SW480 (cell line): ENCODE measurements at regions not wholly inside any gene's neighbourhood (a gene's known extent, or its start where the extent isn't known, plus 50 kb on each side); places are given as distances from the start of the nearest gene placed in this dataset.

Experiments
- DNase-seq: peaks from one replicate; pipeline ENCODE4 v3.0.0-alpha.2; 2016; ENCODE audit warnings: low spot score

DNA sequence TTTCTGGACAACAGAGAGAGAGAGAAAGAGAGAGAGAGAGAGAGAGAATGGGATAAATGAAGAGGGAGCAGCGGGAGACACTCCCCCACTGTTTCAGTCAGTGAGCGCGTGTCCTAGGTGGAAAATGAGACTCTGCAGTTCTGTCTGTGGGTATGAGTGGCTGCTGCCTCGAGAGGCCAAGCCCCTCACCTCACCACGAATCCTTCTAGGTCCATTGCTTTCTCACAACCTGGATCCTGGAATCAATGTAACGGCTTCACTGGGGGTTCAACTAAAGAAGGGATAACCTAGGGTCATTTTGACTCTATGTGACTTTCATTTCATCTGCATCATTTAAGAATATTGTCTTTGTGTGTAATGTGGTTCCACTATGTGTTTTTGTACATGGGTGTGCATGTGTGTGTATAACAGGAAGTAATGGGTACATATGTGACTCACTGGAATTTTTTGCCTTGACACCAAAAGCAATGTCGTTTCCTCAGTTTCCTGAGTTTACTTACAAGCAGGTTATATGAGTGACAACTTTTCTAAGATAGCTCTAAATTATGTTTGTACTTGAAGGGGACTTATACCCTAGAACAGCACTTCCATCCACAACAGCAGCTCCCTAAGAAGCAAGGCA is 221.4 kb upstream of the TRIB2 start:
- no peak for DNase-seq

DNA sequence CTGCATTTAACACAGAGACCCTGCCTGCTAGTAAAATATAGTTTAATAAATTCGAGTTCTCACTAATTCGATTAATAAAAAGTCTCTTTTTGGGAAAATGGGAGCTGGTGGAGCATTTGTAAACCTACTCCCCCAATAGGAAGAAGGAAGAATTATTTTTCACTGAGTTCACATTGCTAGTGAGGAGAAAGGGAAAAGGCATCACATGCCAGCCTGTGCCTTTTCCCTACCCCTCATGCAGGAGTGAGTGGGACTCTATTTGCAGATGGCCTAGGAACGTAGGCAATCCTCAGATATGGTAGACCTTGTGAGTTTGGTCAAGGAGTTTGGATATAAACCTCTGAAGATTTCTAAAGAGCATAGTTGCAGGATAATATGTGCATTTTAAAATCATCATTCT is 218.4 kb upstream of the TRIB2 start:
- no peak for DNase-seq

DNA sequence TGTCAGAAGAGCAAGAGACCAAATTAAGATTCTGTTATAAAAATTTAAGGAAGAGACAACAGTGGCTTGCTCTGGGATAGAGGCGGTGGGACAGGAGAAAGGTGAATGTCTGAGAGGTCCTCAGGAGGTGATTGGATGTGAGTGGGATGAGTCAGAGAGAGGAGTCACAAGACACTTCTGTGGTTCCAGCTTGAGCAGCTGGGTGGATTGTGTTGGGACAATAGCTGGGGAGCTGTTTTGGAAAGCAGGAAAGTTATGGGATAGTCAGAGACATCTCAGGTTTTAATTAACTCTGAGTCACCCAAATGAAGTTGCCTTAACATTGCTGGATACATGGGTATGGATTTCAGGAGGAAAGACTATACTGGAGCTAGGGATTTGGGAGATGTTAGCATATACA is 218.0 kb upstream of the TRIB2 start:
- DNase-seq: peak; percentile 31

DNA sequence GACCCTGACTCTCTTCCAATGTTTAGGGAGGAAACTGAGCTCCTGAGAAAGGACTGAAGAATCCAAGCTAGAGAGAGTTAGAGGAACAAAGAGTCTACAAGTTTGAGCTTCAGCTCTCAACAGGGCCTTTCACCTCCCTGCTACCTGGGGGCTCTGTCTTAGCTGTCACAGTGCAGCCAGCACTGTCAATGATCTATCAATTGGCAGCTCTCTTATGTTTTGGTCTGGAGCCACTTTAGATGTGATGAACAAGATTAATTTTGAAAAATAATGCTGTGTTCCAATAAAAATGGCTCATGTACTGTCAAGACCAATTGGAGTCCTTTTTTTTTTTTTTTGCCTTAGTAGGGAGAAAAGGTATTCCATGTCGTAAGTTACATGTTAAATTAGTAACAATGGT is 215.8 kb upstream of the TRIB2 start:
- DNase-seq: no peak

DNA sequence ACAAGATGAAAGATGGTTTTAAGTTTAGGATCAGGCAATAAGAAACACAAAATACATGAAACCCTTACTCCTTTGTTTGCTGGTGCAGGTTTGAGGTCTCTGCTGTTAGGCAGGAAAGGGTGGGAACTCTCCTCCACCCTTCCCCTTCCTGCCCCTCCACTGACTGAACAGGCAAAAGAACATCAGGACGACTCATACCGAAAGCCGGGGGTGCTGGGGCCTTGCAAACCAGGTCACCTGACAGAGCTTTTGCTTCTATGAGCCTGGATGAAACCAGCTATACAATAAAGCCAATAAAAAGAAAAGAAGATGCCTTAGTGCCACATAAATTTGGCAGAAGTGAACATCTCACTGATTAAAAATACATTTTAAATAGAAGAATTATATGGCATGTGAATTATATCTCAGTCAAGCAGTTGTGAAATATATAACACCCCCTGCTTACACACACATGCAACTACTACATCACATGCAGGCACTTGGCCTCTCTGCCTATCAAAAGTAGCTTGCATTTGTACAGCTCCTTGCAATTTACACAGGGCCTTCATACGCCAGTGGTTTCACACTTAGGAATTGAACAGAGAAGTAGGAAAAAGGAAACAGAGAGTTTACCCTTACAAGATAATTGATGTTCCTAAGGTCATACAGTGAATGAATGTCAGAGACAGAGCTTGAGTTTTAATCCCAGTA is 215.1 kb upstream of the TRIB2 start:
- DNase-seq: no peak

DNA sequence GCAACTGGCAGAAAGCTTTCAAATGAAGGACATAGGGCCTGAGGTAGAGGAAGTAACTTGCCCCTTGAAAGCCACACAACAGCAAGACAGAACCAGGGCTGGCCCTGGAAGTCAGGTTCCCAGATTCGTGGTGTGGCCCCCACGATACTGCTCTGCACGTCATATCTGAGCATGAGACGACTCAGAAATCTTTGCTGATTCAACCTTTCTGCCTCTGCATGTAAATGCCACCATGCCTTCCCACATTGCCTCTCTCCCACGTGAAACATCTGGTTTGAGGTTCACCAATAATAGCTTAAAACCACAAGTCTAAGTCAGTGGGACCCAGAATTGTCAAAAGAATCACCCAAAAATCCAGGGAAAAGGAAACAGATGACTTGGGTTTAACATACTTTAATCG is 214.0 kb upstream of the TRIB2 start:
- no peak for DNase-seq

DNA sequence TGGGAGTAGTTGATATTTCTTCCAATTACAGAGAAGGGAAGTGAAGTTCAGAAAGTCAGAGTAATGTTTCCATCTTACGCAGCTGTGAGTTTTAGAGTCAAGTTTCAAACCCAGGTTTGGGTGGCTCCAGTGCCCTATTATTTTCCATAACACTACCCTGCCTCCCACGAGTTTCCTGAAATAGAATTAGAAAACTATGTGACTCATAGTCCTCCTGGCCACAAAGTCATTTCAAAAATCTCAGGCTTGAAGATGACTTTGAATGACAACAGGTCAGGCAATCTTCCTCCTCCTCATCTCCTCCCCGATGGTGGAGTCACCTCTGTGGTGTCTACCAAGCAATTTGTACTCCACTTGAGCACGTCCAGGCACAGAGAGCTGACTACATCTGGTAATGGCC is 212.3 kb upstream of the TRIB2 start:
- no peak for DNase-seq

DNA sequence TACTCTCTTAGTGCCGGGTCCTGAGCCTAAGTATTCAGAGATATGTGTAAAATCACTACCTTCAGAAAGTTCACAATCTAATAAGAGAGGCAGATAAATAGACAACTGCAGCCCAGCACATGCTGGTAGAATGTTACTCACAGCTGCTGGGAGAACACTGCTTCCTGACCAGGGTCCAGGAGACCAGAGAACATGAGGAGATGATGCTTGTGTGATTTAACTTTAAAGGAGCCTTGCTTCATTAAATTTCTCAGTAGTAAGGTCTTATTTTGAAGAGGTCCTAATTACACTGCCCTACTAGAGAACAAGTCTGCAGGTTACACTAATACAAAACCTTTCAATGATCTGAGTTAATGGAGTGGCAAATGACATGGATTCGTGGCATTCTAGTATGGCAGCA is 209.9 kb upstream of the TRIB2 start:
- DNase-seq: no peak

DNA sequence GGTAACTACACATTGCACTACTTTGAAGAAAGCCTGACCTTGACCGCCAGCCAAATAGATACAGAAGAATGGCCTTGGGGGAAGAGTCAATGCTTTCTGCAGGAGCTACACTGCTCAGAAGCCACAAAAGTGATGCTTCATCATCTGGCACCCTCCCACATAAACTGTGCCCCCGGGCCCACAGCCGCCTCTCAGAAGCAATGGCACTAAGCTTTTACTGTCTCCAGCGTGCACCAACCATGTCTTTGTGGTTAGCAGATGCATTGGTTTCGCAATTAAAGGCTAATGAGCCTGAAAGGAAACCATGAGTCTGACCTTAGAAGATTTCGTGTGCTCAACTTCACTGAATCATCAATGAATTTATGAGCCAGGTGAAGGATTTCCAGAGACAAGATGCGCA is 209.4 kb upstream of the TRIB2 start:
- no peak for DNase-seq

DNA sequence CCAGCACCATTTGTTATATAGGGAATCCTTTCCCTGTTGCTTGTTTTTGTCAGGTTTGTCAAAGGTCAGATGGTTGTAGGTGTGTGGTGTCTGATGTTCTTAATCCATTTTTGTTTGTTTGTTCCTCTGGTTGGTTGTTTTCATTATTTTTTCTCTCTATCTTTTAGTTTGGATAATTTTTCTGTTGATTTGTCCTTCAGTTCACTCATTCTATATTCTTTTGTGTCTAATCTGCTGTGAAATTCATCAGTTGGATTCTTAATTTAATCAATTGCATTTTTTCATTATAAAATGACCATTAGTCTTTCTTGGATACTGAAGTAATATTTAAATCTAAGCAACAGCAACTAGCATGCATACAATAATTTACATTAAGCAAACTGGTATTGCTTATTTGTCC is 206.7 kb upstream of the TRIB2 start:
- DNase-seq: no peak

DNA sequence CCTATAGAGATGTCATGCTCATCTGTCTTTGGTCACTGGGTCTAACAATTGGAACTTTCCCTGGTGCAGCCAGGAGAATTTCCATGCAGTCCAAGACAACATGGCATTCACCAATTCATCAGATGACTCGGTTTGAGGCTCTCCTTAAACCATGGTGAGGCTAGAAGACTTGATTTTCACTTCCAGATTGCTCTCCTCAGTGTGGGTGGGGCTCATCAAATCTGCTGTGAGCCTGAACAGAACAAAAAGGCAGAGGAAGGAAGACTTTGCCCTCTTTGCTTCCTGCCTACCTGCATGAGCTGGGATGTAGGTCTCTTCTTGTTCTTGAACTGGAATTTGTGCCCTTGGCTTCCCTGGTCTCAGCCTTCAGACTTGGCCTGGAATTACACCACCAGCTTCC is 203.4 kb upstream of the TRIB2 start:
- DNase-seq: no peak

DNA sequence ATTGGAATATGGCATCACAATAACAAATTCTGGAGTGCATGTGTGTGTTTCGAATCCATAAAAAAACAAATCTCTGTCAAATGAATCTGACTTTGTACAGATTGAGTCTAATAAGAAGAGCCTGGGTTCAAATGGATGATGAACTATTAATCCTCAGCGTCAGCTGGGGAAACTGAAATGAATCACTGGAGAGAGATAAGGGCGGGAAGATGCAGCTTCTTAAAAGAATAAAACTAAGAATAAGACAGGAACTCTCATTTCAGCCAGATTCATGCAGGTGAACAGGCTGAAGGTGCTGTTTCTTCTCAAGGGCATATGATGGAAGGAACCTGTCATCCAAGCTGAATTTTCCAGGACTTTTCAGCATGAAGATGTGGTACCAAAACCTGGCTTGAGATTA is 202.6 kb upstream of the TRIB2 start:
- no peak for DNase-seq

DNA sequence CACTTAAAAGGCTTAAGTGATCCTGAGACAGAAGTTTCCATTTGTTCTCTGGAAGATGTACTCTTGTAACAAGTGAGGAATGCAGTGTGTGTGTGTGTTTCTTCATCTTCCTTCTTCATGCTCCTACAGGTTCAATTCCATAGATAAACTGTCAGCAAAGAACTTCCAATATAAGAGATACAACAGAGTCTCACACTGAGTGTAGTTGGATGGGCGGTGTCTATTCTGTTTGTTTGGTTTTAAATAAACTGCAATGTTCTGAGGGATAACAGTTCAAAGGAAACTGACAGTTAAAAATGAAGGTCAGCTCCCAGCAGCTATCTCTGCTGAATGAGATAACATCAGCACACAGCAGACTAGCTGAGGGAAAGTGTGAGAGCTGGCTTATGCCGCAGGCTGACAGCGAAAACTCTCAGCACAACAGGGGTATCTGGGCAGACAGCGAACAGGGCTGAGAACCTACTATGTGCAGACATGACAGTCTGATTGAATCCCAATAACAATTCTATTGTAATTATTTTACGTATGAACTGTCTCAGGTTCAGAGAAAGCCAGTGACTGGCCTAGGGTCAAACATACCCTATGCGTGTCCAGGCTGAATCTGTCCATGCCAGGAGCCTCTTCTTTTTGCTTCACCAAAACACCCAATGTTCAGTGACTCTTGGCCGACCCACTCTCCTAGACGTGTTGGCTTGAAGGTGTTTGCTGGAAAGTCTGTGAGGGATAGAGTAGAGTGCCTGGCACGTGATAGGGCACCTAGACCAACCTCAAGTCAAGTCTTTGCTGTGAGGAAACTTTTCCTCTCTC is 201.9 kb upstream of the TRIB2 start:
- no peak for DNase-seq

DNA sequence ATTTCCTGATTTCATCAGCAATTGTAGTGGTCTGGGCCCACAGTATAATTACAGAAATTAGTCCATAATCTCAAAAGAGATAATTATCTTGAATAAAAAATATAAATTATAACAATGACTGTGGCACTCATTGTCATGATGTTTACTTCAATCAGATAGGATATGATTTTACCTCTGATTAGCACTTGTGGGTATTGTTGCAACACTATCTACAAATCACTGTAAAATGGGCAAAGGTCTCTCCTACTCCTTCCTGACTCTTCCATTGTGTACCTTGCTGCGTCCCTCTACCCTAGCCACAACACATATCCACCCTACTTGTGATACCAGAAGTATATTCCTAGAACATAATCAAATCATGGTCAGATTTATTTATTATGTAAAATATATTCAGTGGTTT is 200.9 kb upstream of the TRIB2 start:
- no peak for DNase-seq

DNA sequence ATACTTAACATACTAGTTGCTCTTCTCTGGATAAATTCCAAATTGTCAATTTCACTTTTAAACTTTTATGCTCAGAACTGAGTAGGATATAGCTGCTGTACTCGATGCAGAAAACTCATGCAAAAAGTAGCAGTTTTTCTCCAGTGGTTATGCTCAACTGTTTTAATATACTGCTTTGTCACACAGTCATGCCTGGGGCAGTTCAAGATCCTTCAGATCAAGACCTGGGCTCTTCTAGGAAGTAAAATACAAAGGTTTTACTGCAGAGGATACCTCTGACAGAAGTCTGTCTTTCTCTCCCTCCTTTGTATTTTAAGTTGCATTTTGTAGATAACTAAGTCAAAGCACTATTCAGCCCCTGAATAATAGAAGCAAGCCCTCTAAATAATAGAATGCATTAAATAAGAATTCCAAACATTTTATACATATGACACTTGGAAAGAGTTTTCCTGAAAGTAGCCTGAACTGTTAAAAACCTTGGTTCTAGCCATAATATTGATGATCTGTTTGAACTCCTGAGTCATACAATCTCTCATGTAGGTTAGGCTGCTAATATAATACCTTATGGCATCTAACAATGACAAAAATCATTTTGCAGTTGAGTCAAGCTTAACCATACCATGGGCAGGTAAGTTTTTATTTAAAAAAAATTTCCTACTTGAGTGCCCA is 183.3 kb upstream of the TRIB2 start:
- DNase-seq: no peak

DNA sequence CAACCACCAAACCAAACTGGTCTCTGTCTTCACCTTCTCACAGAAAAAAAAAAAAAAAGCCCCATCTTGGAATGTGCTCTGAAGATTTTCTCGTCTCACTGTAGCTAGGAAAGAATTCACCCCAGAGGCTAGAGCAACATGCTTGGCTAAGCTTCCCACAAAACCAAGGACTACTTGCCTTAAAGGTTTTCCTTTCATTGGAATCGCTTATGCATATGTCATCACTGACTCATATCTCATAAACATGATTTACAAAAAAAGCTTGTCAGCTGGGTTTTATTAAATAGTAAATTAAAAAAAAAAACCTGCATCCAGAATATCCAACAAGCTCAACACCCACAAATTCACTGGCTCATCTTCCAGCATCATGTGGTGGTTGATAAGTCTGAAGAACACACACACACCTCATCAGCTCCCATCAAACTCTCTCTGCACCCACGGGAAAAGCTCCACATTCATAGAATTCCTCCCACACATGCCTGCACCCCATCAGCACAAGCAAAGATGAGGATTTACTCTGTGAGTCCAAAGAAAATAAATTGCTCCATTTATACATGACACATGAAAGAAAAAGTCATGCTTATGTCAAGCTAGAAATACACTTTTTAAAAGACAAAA is 182.0 kb upstream of the TRIB2 start:
- DNase-seq: no peak

DNA sequence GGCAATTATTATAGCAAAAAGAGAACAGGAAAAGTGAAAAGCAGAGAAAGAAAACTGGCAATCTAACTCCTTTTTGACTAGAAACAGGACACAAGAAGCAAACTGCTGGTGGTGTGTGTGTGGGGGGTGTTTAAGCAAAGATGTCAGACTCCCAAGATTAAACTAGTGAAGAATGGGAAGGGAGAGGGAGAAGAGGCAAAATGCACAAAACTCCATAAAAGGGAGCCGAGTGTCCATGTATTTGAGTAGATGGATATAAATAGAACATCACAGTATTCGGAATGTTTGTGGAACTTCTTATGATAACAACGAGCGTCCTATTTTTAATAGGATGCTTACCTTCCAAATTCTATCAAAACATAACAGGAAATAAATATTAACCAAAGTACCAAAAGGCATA is 179.8 kb upstream of the TRIB2 start:
- DNase-seq: no peak

DNA sequence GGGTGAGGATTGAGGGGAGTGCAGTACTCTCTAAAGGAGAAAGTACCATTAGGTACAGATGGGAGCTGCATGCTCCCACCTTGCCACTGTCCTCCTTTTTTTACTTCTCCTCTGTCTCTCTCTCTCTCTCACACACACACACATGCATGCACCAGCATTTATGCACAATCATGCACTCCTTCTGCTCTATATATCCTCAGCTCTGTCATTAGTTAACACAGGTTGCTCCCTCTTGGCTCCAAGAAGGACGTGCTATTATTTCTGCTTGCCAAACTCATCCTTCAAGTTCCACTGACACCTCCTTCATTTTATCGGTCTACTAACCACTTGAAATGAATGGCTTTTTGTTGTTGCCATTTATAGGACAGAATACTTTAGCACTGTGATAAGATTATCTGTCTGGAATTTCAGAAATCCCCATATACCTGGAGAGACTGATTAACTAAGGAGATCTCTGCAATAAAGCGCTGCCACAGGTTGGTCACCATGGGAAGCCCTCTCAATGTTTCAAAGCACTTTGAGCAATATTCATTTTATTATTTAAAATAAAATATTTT is 178.5 kb upstream of the TRIB2 start:
- no peak for DNase-seq

DNA sequence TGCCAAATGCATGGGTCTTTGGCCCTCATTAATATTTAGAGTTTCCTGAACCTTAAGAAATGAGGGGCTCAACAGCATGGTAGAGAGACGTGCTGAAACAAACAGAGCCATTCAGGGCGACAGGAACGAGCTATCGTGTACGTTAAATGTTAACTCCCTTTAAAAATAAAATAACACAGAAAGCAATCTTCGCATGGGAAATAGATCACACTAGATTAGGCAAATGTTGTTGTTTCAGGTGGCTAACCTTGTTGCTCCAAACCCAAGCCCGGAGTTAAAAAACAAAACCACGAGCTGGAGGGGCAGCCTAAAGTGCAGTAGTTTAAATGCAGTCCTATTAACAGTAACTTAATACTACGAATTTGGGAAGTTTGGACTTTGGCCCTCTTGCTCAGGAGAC is 177.4 kb upstream of the TRIB2 start:
- no peak for DNase-seq

DNA sequence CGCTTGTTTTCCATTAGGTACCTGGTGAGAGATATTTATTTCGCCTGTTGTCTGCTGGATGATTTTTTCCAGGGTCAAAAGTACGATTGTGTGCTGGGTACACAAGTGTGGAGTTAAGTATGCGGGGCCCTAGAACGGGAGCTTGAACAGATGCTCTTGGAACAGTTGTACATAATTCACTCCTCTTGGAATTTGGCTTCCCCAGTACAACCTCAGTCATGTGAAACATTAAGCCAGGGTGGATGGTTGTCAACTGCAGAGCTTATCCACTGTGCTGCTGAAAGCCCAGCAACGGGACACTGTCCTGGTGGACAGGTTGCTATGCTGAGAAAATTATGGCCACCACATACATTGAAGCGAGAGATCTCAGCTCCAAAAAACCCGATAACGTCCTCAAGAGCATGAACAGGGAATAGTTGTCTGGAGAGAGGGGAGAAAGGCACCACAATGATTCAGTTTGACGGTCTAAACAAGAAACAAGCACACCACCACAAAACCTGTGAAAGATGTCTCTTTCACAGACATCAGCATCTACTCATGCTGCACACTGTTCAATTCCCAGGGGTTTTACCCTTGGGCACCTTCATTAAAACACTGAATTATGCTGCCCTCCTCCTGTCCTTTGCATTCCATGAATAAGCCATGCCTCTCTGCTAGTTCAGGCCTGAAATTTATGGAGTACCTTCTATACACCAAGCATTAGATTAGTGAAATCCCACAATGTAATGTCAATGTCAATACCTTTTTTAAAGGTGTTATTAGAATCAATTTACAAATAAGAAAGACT is 176.8 kb upstream of the TRIB2 start:
- no peak for DNase-seq
